ENCODE measurements at regions not wholly inside any gene's neighbourhood (a gene's known extent, or its start where the extent isn't known, plus 50 kb on each side); places are given as distances from the start of the nearest gene placed in this dataset.

- TF ChIP-seq, protein P1, sequence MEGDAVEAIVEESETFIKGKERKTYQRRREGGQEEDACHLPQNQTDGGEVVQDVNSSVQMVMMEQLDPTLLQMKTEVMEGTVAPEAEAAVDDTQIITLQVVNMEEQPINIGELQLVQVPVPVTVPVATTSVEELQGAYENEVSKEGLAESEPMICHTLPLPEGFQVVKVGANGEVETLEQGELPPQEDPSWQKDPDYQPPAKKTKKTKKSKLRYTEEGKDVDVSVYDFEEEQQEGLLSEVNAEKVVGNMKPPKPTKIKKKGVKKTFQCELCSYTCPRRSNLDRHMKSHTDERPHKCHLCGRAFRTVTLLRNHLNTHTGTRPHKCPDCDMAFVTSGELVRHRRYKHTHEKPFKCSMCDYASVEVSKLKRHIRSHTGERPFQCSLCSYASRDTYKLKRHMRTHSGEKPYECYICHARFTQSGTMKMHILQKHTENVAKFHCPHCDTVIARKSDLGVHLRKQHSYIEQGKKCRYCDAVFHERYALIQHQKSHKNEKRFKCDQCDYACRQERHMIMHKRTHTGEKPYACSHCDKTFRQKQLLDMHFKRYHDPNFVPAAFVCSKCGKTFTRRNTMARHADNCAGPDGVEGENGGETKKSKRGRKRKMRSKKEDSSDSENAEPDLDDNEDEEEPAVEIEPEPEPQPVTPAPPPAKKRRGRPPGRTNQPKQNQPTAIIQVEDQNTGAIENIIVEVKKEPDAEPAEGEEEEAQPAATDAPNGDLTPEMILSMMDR (IDR thresholded peaks at IDR 0.05), result no peak
- Histone ChIP-seq H3K4me3 (no peak overlapping the region), H3K27ac (no peak overlapping the region)
- DNase-seq (ENCODE audit: low spot score), result no peak
These were observed 659.3 kb upstream of the TMEFF2 start for GRCh38 chr2:192854031-192854430.

GRCh38 chr2:192828947-192829346 is 634.2 kb upstream of the TMEFF2 start:
- TF ChIP-seq, protein P1 (IDR thresholded peaks at IDR 0.05), result no peak
- no peak overlapping the region for H3K4me3 ChIP-seq
- no peak for DNase-seq (ENCODE audit: low spot score)
- H3K27ac ChIP-seq, result no peak overlapping the region

DNA sequence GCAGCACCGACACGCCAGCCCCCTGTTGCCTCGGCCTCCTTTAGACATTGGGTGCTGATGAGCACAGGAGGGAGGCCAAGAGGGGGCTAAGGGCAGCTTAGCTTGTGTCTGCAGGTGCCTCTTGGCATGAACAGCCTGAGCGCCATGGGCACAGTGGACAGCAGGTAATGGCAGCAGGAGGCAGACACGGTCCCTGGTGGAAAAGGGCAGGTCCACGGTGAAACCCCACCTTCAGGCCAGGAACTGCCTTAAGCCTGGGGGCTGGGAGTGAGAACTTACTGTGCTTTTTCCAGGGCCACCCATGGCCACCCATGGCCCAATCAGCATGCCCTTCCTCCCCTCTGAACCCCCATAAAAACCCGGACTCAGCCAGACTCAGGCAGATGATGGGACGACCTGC is 633.4 kb upstream of the TMEFF2 start:
- TF ChIP-seq, protein P1 (IDR thresholded peaks at IDR 0.05), result no peak
- Histone ChIP-seq H3K27ac (no peak overlapping the region), H3K4me3 (no peak overlapping the region)
- DNase-seq (ENCODE audit: low spot score), result no peak

- Histone ChIP-seq H3K4me3 (no peak overlapping the region), H3K27ac (no peak overlapping the region)
- DNase-seq (ENCODE audit: low spot score), result no peak
- TF ChIP-seq, protein P1 (IDR thresholded peaks at IDR 0.05), result no peak
These were observed 633.0 kb upstream of the TMEFF2 start for GRCh38 chr2:192827735-192828134.

- TF ChIP-seq, protein P1 (IDR thresholded peaks at IDR 0.05), result no peak
- no peak for DNase-seq (ENCODE audit: low spot score)
- Histone ChIP-seq H3K27ac (no peak overlapping the region), H3K4me3 (no peak overlapping the region)
These were observed 619.6 kb upstream of the TMEFF2 start for GRCh38 chr2:192814376-192814775.

DNA sequence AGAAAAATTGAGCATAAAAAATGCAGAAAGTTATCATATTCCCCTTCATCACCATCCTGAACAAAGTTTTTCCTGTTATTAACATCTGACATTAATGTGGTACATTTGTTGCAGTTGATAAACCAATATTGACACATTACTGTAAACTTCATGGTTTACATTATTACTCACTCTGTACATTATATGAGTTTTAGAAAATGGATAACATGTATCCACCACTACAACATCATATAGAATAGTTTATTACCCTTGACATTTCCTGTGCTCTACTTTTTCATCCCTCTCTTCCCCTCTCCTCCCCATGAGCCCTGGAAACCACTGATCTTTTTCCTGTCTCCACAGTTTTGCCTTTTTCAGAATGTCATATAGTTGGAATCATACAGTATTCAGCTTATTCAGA is 618.6 kb upstream of the TMEFF2 start:
- TF ChIP-seq, protein P1 (IDR thresholded peaks at IDR 0.05), result no peak

GRCh38 chr2:192809173-192809572 is 614.4 kb upstream of the TMEFF2 start:
- no peak overlapping the region for H3K27ac ChIP-seq
- TF ChIP-seq, protein P1 (IDR thresholded peaks at IDR 0.05), result no peak
- no peak overlapping the region for H3K4me3 ChIP-seq
- DNase-seq (ENCODE audit: low spot score), result no peak

More for the DNA sequence above, 618.6 kb upstream of the TMEFF2 start:
- DNase-seq (ENCODE audit: low spot score), result no peak
- H3K27ac ChIP-seq, result no peak overlapping the region
- no peak overlapping the region for H3K4me3 ChIP-seq
